ENCODE measurements at regions not wholly inside any gene's neighbourhood (a gene's known extent, or its start where the extent isn't known, plus 50 kb on each side); places are given as distances from the start of the nearest gene placed in this dataset.
"Not testable (repeated sequence)": the region's sequence is repeated elsewhere in the genome, so short reads cannot be mapped to it uniquely, and the experiment has no call there.

DNA sequence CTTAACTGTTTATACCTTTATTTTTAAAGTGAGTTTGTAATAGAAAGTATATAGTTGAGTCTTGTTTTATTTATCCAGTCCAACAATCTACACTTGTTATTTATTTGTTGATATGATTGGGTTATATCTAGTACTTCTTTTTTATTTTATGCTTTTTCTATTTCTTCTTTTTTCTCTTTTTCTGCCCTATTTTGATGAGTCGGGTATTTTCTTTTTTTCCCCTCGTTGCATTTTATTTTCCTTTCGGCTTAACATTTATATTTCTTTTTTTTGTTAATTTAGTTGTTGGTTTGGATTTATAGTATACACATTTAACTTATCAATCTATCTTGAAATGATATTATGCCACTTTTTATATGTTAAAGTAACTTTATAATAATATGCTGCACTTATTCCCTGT is 111.7 kb upstream of the IZUMO3 start:
- Histone ChIP-seq H3K4me1 (ENCODE audit: control insufficient read depth, insufficient read depth, low read length) (no peaks in the 10 kb centered on the region), H3K9me3 (ENCODE audit: control insufficient read depth, low read length) (no peaks in the 10 kb centered on the region), H3K4me3 (ENCODE audit: low read length) (no peak overlapping the region), H3K27ac (ENCODE audit: low read length) (no peak overlapping the region), H3K27me3 (ENCODE audit: control insufficient read depth, insufficient read depth) (no peaks in the 10 kb centered on the region)
- DNase-seq: no peak
- no peak for ATAC-seq
- intact Hi-C loops (cut with DNase I): no loop called here
- WGBS: 87% methylated on average over 3 of the region's 3 CpGs

DNA sequence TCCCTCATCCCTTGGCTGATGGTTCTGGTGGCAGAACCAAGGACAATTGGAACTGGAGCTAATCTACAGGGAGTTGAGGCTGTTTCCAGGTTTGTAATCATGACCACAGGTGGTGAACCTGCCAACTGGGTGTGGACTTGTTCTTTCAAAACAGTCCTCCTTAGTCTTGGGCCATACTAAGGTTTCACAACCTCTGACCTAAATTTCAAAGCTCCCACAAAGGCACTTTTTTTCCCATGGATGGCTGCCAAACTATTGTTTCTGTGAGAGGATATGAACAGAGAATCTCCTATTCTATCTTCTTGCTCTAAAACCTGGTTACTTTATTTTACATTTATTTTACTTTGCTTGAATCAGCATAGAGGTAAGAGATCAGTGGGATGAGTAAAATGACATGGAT is 106.5 kb upstream of the IZUMO3 start:
- ATAC-seq (no peak), DNase-seq (no peak)
- Histone ChIP-seq H3K9me3 (ENCODE audit: control insufficient read depth, low read length) (peaks cover 3% of the 10 kb centered on the region), H3K4me1 (ENCODE audit: control insufficient read depth, insufficient read depth, low read length) (no peaks in the 10 kb centered on the region), H3K27me3 (ENCODE audit: control insufficient read depth, insufficient read depth) (no peaks in the 10 kb centered on the region), H3K27ac (ENCODE audit: low read length) (no peak overlapping the region), H3K4me3 (ENCODE audit: low read length) (no peak overlapping the region)
- intact Hi-C loops (cut with DNase I): no loop called here

DNA sequence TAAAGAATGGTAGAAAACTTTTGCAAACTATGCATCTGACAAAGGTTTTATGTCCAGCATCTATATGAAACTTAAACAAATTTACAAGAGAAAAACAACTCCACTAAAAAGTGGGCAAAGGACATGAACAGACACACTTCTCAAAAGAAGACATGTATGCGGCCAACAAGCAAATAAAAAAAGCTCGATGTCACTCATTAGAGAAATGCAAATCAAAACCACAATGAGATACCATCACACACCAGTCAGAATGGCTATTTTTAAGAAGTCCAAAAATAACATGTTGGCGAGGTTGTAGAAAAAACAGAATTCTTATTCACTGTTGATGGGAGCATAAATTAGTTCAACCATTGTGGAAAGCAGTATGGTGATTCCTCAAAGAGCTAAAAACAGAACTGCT is 83.1 kb upstream of the IZUMO3 start:
- H3K4me3 ChIP-seq (ENCODE audit: low read length); intact Hi-C loops (cut with DNase I): not testable (repeated sequence)

DNA sequence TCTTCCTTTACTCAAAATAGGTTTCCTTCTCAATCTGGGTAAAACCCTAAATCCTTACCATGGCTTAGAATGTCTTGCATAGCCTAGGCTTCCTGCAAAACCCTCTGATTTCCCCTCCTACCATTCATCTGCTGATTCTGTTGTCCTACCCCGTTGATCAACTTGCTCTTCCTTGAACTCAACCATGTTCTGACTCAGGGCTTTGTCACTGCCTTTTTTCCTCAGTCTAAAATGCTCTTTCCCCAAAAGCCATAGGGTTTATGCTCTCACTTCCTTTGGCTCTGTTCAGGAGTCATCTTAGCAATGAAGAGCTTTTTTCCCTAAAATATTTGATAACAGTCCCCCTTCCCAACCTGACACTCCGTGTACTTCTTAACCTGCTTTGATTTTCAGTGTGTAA is 79.4 kb upstream of the IZUMO3 start:
- no peak overlapping the region for H3K27ac ChIP-seq (ENCODE audit: low read length)
- no peak overlapping the region for H3K4me3 ChIP-seq (ENCODE audit: low read length)
- intact Hi-C loops (cut with DNase I): no loop called here
- no peaks in the 10 kb centered on the region for H3K4me1 ChIP-seq (ENCODE audit: control insufficient read depth, insufficient read depth, low read length)
- DNase-seq (no peak), ATAC-seq (no peak)
- WGBS: 65% methylated on average over 2 of the region's 2 CpGs
- no peaks in the 10 kb centered on the region for H3K27me3 ChIP-seq (ENCODE audit: control insufficient read depth, insufficient read depth)
- H3K9me3 ChIP-seq (ENCODE audit: control insufficient read depth, low read length): no peaks in the 10 kb centered on the region

More for the DNA sequence above, 83.1 kb upstream of the IZUMO3 start:
- WGBS: 84% methylated on average over 3 of the region's 3 CpGs
- not testable (repeated sequence) for H3K27me3 ChIP-seq (ENCODE audit: control insufficient read depth, insufficient read depth); H3K4me1 ChIP-seq (ENCODE audit: control insufficient read depth, insufficient read depth, low read length); H3K27ac ChIP-seq (ENCODE audit: low read length); ATAC-seq; H3K9me3 ChIP-seq (ENCODE audit: control insufficient read depth, low read length); DNase-seq

DNA sequence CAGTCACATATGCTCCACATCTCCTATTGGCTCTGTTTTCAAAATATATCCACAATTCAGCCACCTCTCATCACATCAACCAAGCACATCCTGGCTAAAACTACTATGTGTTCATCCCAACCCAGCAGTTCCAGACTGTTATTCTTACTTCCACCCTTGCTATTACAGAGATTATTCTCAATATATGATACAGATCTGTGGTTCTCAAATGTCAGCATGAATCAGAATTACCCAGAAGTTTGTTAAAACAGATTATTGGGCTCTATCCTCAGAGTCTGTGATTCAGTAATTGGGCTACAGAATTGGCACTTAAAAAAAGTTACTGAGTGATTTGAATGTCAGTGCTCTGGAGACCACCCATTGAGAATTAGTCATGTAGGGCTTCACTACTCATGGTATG is 78.8 kb upstream of the IZUMO3 start:
- Histone ChIP-seq H3K4me1 (ENCODE audit: control insufficient read depth, insufficient read depth, low read length) (no peaks in the 10 kb centered on the region), H3K4me3 (ENCODE audit: low read length) (no peak overlapping the region), H3K27ac (ENCODE audit: low read length) (no peak overlapping the region), H3K9me3 (ENCODE audit: control insufficient read depth, low read length) (no peaks in the 10 kb centered on the region), H3K27me3 (ENCODE audit: control insufficient read depth, insufficient read depth) (no peaks in the 10 kb centered on the region)
- intact Hi-C loops (cut with DNase I): no loop called here
- ATAC-seq: no peak
- no peak for DNase-seq

DNA sequence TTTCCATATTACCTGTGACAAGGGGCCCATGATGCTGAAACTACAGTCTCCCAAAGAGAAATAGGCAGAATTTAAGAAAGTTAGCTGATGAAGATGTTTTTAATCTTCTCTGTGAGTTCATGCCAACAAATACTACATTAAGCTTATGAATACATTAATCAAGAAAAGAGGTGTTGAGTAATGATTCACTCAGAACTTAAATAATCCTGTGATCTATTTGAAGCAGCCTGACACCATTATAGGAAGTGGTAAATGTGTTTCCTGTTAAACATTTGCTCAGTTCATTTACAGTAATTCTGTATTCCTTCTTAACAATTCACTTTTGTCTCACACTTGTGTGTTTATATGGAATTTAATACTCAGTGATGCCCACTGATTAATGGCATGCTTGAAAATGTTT is 75.0 kb upstream of the IZUMO3 start:
- no peak overlapping the region for H3K27ac ChIP-seq (ENCODE audit: low read length)
- ATAC-seq (no peak), DNase-seq (no peak)
- H3K27me3 ChIP-seq (ENCODE audit: control insufficient read depth, insufficient read depth): no peaks in the 10 kb centered on the region
- no peaks in the 10 kb centered on the region for H3K9me3 ChIP-seq (ENCODE audit: control insufficient read depth, low read length)
- H3K4me3 ChIP-seq (ENCODE audit: low read length): no peak overlapping the region
- H3K4me1 ChIP-seq (ENCODE audit: control insufficient read depth, insufficient read depth, low read length): no peaks in the 10 kb centered on the region
- intact Hi-C loops (cut with DNase I): no loop called here

DNA sequence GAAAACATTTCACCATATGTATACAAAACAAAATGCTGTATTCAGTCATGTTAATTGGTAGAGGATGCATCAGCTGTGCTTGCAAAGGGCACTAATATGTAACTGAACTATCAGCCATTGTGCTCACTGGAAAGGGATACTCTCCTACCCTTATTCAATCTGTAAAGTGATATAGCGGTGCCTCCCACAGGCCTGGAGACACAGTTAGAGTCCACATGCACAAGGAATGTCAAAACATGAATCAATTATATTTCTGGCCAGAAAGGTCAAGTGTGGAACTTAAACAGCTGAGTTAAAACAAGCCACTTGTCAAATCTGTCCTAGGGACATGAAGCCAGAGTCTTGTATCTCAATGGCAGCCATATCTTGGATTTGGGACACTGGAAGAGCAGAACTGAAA is 71.2 kb upstream of the IZUMO3 start:
- DNase-seq: no peak
- ATAC-seq: no peak
- no peak overlapping the region for H3K4me3 ChIP-seq (ENCODE audit: low read length)
- H3K27me3 ChIP-seq (ENCODE audit: control insufficient read depth, insufficient read depth): no peaks in the 10 kb centered on the region
- no peaks in the 10 kb centered on the region for H3K9me3 ChIP-seq (ENCODE audit: control insufficient read depth, low read length)
- no peak overlapping the region for H3K27ac ChIP-seq (ENCODE audit: low read length)
- 71% methylated on average over 1 of the region's 1 CpG for WGBS
- intact Hi-C loops (cut with DNase I): no loop called here
- no peaks in the 10 kb centered on the region for H3K4me1 ChIP-seq (ENCODE audit: control insufficient read depth, insufficient read depth, low read length)

DNA sequence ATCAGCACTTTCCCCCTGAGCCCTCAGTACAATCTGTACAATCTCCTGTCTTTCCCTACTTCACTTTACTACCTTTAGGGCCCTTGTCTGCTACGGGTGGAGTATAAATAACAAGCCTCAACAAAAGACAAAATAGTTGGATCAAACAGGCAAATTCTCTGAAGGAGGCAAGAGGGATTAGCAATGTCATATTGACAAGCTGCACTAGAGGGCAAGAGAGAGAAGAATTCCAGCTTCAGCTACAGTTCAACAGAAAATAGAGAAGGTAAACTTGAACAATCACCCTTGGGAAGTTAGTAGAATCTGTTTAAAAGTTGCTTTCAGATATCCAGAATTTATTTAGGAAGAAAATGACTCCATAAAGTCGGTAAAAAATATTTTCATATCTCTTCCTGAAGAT is 68.4 kb upstream of the IZUMO3 start:
- Histone ChIP-seq H3K9me3 (ENCODE audit: control insufficient read depth, low read length) (no peaks in the 10 kb centered on the region), H3K4me3 (ENCODE audit: low read length) (no peak overlapping the region), H3K27ac (ENCODE audit: low read length) (no peak overlapping the region), H3K4me1 (ENCODE audit: control insufficient read depth, insufficient read depth, low read length) (no peaks in the 10 kb centered on the region), H3K27me3 (ENCODE audit: control insufficient read depth, insufficient read depth) (no peaks in the 10 kb centered on the region)
- DNase-seq (no peak), ATAC-seq (no peak)
- WGBS: 24% methylated on average over 2 of the region's 2 CpGs
- intact Hi-C loops (cut with DNase I): no loop called here

DNA sequence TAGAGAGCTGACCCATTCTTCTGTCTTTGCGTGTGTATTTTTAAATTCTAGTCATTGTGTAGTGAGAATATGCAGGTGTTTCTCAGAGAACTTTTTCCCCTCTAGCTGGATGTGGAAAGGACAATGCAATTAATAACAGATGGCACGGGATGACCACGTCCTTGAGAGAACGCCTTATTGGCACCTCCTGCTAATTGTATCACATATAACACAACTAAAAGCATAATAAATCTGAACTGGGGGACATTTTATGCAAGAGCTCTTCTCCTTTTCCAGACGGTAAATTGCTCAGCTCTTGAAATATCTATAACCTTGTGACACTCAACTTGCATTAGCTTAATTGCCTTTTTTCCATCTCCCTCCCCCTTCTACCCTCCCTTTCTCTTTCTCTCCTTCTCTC is 62.9 kb upstream of the IZUMO3 start:
- Histone ChIP-seq H3K4me3 (ENCODE audit: low read length) (no peak overlapping the region), H3K4me1 (ENCODE audit: control insufficient read depth, insufficient read depth, low read length) (no peaks in the 10 kb centered on the region), H3K27ac (ENCODE audit: low read length) (no peak overlapping the region), H3K27me3 (ENCODE audit: control insufficient read depth, insufficient read depth) (no peaks in the 10 kb centered on the region), H3K9me3 (ENCODE audit: control insufficient read depth, low read length) (no peaks in the 10 kb centered on the region)
- DNase-seq: no peak
- 74% methylated on average over 5 of the region's 5 CpGs for WGBS
- intact Hi-C loops (cut with DNase I): no loop called here
- ATAC-seq: no peak

DNA sequence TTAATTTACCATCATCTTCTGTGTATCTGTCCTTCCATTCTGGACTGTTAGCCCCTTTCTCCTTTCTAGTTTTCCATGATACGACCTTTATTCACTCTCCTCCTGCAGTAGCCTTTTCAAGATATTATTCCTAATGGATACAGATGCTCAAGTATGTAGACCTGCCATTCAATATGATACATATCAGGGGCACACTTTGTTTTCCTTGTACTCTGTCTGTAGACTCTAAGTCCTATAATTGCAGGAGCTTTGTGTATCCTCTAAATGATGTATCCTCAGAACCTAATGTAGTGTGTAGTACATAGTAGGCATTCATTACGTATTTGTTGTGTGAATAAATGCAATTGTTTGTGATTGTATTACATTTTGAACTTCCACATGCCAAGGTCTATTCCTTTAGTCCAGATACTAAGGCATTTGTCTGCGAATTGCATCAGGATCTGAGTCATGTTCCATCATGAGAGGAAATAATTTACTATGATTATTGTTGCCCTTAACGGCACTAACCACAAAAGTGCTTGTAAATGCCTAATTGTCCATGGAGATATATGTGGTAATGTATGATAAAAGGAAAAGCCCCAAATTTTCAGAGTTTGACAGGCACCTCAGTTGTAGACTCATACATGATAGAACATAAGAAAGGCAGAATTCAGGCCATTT is 57.1 kb upstream of the IZUMO3 start:
- H3K4me3 ChIP-seq (ENCODE audit: low read length): no peak overlapping the region
- intact Hi-C loops (cut with DNase I): no loop called here
- DNase-seq (no peak), ATAC-seq (no peak)
- no peaks in the 10 kb centered on the region for H3K27me3 ChIP-seq (ENCODE audit: control insufficient read depth, insufficient read depth)
- 69% methylated on average over 4 of the region's 4 CpGs for WGBS
- H3K4me1 ChIP-seq (ENCODE audit: control insufficient read depth, insufficient read depth, low read length): no peaks in the 10 kb centered on the region
- no peak overlapping the region for H3K27ac ChIP-seq (ENCODE audit: low read length)
- H3K9me3 ChIP-seq (ENCODE audit: control insufficient read depth, low read length): no peaks in the 10 kb centered on the region

Measured in right cardiac atrium (tissue), 5 donors.